ENCODE measurements at regions not wholly inside any gene's neighbourhood (a gene's known extent, or its start where the extent isn't known, plus 50 kb on each side); places are given as distances from the start of the nearest gene placed in this dataset.

- no peaks in the 10 kb centered on the region for H3K4me1 Mint-ChIP-seq
- 90% methylated on average over 6 of the region's 6 CpGs for WGBS (ENCODE audit: insufficient coverage)
- Histone ChIP-seq H3K27me3 (ENCODE audit: control insufficient read depth, insufficient read depth, low read length) (no peaks in the 10 kb centered on the region), H3K36me3 (ENCODE audit: control insufficient read depth, insufficient read depth, low read length) (no peaks in the 10 kb centered on the region), H3K27ac (ENCODE audit: low read length) (no peak overlapping the region), H3K9me3 (ENCODE audit: control insufficient read depth, insufficient read depth, low read length) (peaks cover 3% of the 10 kb centered on the region), H3K4me3 (ENCODE audit: low read length) (no peak overlapping the region), H3K4me1 (ENCODE audit: control insufficient read depth, insufficient read depth, low read length) (no peaks in the 10 kb centered on the region)
- TF ChIP-seq, protein P1, sequence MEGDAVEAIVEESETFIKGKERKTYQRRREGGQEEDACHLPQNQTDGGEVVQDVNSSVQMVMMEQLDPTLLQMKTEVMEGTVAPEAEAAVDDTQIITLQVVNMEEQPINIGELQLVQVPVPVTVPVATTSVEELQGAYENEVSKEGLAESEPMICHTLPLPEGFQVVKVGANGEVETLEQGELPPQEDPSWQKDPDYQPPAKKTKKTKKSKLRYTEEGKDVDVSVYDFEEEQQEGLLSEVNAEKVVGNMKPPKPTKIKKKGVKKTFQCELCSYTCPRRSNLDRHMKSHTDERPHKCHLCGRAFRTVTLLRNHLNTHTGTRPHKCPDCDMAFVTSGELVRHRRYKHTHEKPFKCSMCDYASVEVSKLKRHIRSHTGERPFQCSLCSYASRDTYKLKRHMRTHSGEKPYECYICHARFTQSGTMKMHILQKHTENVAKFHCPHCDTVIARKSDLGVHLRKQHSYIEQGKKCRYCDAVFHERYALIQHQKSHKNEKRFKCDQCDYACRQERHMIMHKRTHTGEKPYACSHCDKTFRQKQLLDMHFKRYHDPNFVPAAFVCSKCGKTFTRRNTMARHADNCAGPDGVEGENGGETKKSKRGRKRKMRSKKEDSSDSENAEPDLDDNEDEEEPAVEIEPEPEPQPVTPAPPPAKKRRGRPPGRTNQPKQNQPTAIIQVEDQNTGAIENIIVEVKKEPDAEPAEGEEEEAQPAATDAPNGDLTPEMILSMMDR (IDR thresholded peaks at IDR 0.05) = no peak
- intact Hi-C loops (cut with micrococcal nuclease) = no loop called here
- no peak overlapping the region for H3K4me3 Mint-ChIP-seq
- no peak overlapping the region for H3K27ac Mint-ChIP-seq
- DNase-seq = no peak
- ATAC-seq = no peak
- peaks cover 5 to 6% of the 10 kb centered on the region in 2 donors for H3K9me3 Mint-ChIP-seq
- no peaks in the 10 kb centered on the region for H3K27me3 Mint-ChIP-seq (ENCODE audit: low read depth in 2 of 2)
- no peaks in the 10 kb centered on the region for H3K36me3 Mint-ChIP-seq
Measured at GRCh38 chr11:109192864-109193263, 229.1 kb upstream of the C11orf87 start.

DNA sequence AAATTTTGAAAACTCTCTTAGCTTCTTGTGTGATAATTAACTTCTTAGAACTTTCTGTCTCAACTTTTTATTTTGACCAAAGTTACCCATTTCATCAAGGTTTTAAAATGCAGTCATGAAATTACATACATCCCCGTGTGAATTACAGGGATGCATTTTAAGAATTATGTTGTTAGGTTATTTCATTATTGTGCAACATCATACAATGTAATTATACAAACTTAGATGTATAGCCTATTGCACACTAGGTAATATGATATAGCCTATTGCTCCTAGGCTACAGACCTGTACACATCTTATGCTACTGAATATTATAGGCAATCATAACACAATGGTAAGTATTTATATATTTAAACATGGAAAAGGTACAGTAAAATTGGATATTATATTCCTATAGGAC, 228.1 kb upstream of the C11orf87 start:
- Histone ChIP-seq H3K36me3 (ENCODE audit: control insufficient read depth, insufficient read depth, low read length) (no peaks in the 10 kb centered on the region), H3K9me3 (ENCODE audit: control insufficient read depth, insufficient read depth, low read length) (peaks cover 3% of the 10 kb centered on the region), H3K27ac (ENCODE audit: low read length) (no peak overlapping the region), H3K27me3 (ENCODE audit: control insufficient read depth, insufficient read depth, low read length) (no peaks in the 10 kb centered on the region), H3K4me3 (ENCODE audit: low read length) (no peak overlapping the region), H3K4me1 (ENCODE audit: control insufficient read depth, insufficient read depth, low read length) (no peaks in the 10 kb centered on the region)
- intact Hi-C loops (cut with micrococcal nuclease) = no loop called here
- DNase-seq (no peak), ATAC-seq (no peak)
- Mint-ChIP-seq H3K36me3 (no peaks in the 10 kb centered on the region), H3K9me3 (peaks cover 5 to 6% of the 10 kb centered on the region in 2 donors), H3K4me3 (no peak overlapping the region), H3K4me1 (no peaks in the 10 kb centered on the region), H3K27ac (no peak overlapping the region), H3K27me3 (ENCODE audit: low read depth in 2 of 2) (no peaks in the 10 kb centered on the region)
- WGBS (ENCODE audit: insufficient coverage) = no CpG with 5 or more reads among the region's 1 CpG
- TF ChIP-seq, protein P1 (IDR thresholded peaks at IDR 0.05) = no peak

DNA sequence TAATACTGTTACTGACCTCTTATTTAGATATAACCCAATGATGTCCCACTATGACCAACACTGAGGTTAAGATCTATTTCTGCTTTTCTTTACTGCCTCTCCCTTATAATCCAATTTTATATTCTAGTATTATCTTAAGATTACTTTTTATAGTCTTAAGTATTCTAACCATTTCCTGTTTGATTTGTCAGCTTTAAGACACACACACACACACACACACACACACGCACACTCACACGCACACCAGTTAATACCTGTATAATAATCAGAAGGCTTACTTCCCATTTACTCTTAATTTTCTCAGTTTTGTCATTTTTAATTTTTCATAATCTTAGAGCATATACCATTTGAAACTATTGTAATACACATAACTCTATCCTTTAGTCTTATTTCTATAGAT, 226.0 kb upstream of the C11orf87 start:
- Histone ChIP-seq H3K27me3 (ENCODE audit: control insufficient read depth, insufficient read depth, low read length) (no peaks in the 10 kb centered on the region), H3K36me3 (ENCODE audit: control insufficient read depth, insufficient read depth, low read length) (no peaks in the 10 kb centered on the region), H3K27ac (ENCODE audit: low read length) (no peak overlapping the region), H3K4me1 (ENCODE audit: control insufficient read depth, insufficient read depth, low read length) (no peaks in the 10 kb centered on the region), H3K4me3 (ENCODE audit: low read length) (no peak overlapping the region), H3K9me3 (ENCODE audit: control insufficient read depth, insufficient read depth, low read length) (peaks cover 3% of the 10 kb centered on the region)
- no peak for ATAC-seq
- Mint-ChIP-seq H3K36me3 (no peaks in the 10 kb centered on the region), H3K9me3 (peaks cover 6 to 8% of the 10 kb centered on the region in 2 donors), H3K27ac (no peak overlapping the region), H3K4me3 (no peak overlapping the region), H3K4me1 (no peaks in the 10 kb centered on the region), H3K27me3 (ENCODE audit: low read depth in 2 of 2) (no peaks in the 10 kb centered on the region)
- intact Hi-C loops (cut with micrococcal nuclease) = no loop called here
- no peak for DNase-seq
- 73% methylated on average over 1 of the region's 2 CpGs for WGBS (ENCODE audit: insufficient coverage)
- TF ChIP-seq, protein P1 (IDR thresholded peaks at IDR 0.05) = no peak

DNA sequence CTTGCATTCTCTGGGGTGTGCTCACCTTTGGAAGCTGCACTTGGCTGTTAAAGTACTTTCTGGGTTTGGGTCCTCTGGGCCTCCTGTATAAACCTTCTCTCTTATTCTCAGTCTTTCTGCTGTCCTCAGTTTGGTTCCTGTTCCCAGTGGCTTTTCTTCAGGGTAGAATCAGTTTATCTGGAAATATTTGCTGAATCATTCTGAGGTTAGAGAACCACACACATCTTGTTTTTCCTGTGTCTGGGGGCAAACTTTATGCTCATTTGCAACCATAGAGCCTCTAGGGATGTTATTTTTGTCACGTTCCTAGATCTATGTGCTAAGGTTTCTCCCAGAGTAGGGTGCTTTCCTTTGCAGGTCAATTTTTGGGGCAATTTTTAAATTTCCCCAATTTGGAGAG, 224.3 kb upstream of the C11orf87 start:
- no peak overlapping the region for H3K27ac ChIP-seq (ENCODE audit: low read length)
- Mint-ChIP-seq H3K4me1 (no peaks in the 10 kb centered on the region), H3K4me3 (no peak overlapping the region), H3K27ac (no peak overlapping the region), H3K36me3 (no peaks in the 10 kb centered on the region), H3K9me3 (peaks cover 8% of the 10 kb centered on the region in 2 donors), H3K27me3 (ENCODE audit: low read depth in 2 of 2) (peaks cover 0 to 2% of the 10 kb centered on the region in 2 donors)
- ATAC-seq (no peak), DNase-seq (no peak)
- peaks cover under 1% of the 10 kb centered on the region for H3K9me3 ChIP-seq (ENCODE audit: control insufficient read depth, insufficient read depth, low read length)
- H3K36me3 ChIP-seq (ENCODE audit: control insufficient read depth, insufficient read depth, low read length) = no peaks in the 10 kb centered on the region
- TF ChIP-seq, protein P1 (IDR thresholded peaks at IDR 0.05) = no peak
- no peaks in the 10 kb centered on the region for H3K4me1 ChIP-seq (ENCODE audit: control insufficient read depth, insufficient read depth, low read length)
- intact Hi-C loops (cut with micrococcal nuclease) = no loop called here
- H3K27me3 ChIP-seq (ENCODE audit: control insufficient read depth, insufficient read depth, low read length) = no peaks in the 10 kb centered on the region
- no peak overlapping the region for H3K4me3 ChIP-seq (ENCODE audit: low read length)
- WGBS (ENCODE audit: insufficient coverage) = 10% methylated on average over 1 of the region's 1 CpG

Measured in natural killer cell (primary cell).